ENCODE measurements at regions not wholly inside any gene's neighbourhood (a gene's known extent, or its start where the extent isn't known, plus 50 kb on each side); places are given as distances from the start of the nearest gene placed in this dataset.

- peaks cover 0 to under 1% of the 10 kb centered on the region in 2 donors for H3K36me3 Mint-ChIP-seq
- intact Hi-C loops (cut with micrococcal nuclease) = no loop called here
- H3K9me3 Mint-ChIP-seq = peaks cover 0 to 18% (median 6%) of the 10 kb centered on the region in 8 donors
These were observed 127.1 kb downstream of the DSC3 start for GRCh38 chr18:30915336-30915988.

GRCh38 chr18:30908381-30908780 is 134.2 kb downstream of the DSC3 start:
- peaks cover 0 to 3% of the 10 kb centered on the region in 2 donors for H3K36me3 Mint-ChIP-seq
- no peaks in the 10 kb centered on the region for H3K4me1 Mint-ChIP-seq
- CTCF ChIA-PET (ENCODE audit: partially characterized antibody) = no interaction called here
- H3K9me3 Mint-ChIP-seq = peaks cover 2 to 19% (median 7%) of the 10 kb centered on the region in 8 donors
- Histone ChIP-seq H3K27me3 (ENCODE audit: insufficient read depth, low read length) (no peaks in the 10 kb centered on the region), H3K27ac (ENCODE audit: low read depth, low read length) (no peak overlapping the region), H3K36me3 (ENCODE audit: insufficient read depth, low read length) (no peaks in the 10 kb centered on the region), H3K4me3 (ENCODE audit: low read length in 2 of 2) (no peak overlapping the region), H3K9me3 (ENCODE audit: control insufficient read depth in 1 of 2, low read length in 2 of 2) (no peaks in the 10 kb centered on the region), H3K4me1 (ENCODE audit: insufficient read depth, low read length) (no peaks in the 10 kb centered on the region)
- no peak overlapping the region for H3K4me3 Mint-ChIP-seq
- DNase-seq = no peak
- POLR2A ChIA-PET (ENCODE audit: partially characterized antibody) = no interaction called here
- H3K27me3 Mint-ChIP-seq = no peaks in the 10 kb centered on the region
- no peak overlapping the region for H3K27ac Mint-ChIP-seq
- intact Hi-C loops (cut with micrococcal nuclease) = no loop called here

More at GRCh38 chr18:30915336-30915988, 127.1 kb downstream of the DSC3 start:
- no peaks in the 10 kb centered on the region for H3K4me1 Mint-ChIP-seq
- no peaks in the 10 kb centered on the region for H3K27me3 Mint-ChIP-seq
- CTCF ChIA-PET (ENCODE audit: partially characterized antibody) = no interaction called here
- POLR2A ChIA-PET (ENCODE audit: partially characterized antibody) = no interaction called here
- H3K27ac Mint-ChIP-seq = no peak overlapping the region
- Histone ChIP-seq H3K27me3 (ENCODE audit: insufficient read depth, low read length) (no peaks in the 10 kb centered on the region), H3K36me3 (ENCODE audit: insufficient read depth, low read length) (no peaks in the 10 kb centered on the region), H3K4me1 (ENCODE audit: insufficient read depth, low read length) (no peaks in the 10 kb centered on the region), H3K9me3 (ENCODE audit: control insufficient read depth in 1 of 2, low read length in 2 of 2) (no peaks in the 10 kb centered on the region), H3K4me3 (ENCODE audit: low read length in 2 of 2) (no peak overlapping the region), H3K27ac (ENCODE audit: low read depth, low read length) (no peak overlapping the region)
- DNase-seq = no peak
- no peak overlapping the region for H3K4me3 Mint-ChIP-seq

- Histone ChIP-seq H3K36me3 (ENCODE audit: insufficient read depth, low read length) (no peaks in the 10 kb centered on the region), H3K4me3 (ENCODE audit: low read length in 2 of 2) (no peak overlapping the region), H3K27ac (ENCODE audit: low read depth, low read length) (no peak overlapping the region), H3K9me3 (ENCODE audit: control insufficient read depth in 1 of 2, low read length in 2 of 2) (no peaks in the 10 kb centered on the region), H3K4me1 (ENCODE audit: insufficient read depth, low read length) (no peaks in the 10 kb centered on the region), H3K27me3 (ENCODE audit: insufficient read depth, low read length) (no peaks in the 10 kb centered on the region)
- Mint-ChIP-seq H3K4me3 (no peak overlapping the region), H3K27ac (no peak overlapping the region), H3K4me1 (no peaks in the 10 kb centered on the region), H3K9me3 (peaks cover 0 to 17% (median 9%) of the 10 kb centered on the region in 8 donors), H3K36me3 (no peaks in the 10 kb centered on the region), H3K27me3 (no peaks in the 10 kb centered on the region)
- CTCF ChIA-PET (ENCODE audit: partially characterized antibody) = no interaction called here
- POLR2A ChIA-PET (ENCODE audit: partially characterized antibody) = no interaction called here
- DNase-seq = no peak
- intact Hi-C loops (cut with micrococcal nuclease) = no loop called here
These were observed 139.0 kb downstream of the DSC3 start for GRCh38 chr18:30903566-30903965.

- intact Hi-C loops (cut with micrococcal nuclease) = no loop called here
- H3K4me3 Mint-ChIP-seq = no peak overlapping the region
- Histone ChIP-seq H3K4me1 (ENCODE audit: insufficient read depth, low read length) (no peaks in the 10 kb centered on the region), H3K27me3 (ENCODE audit: insufficient read depth, low read length) (no peaks in the 10 kb centered on the region), H3K27ac (ENCODE audit: low read depth, low read length) (no peak overlapping the region), H3K9me3 (ENCODE audit: control insufficient read depth in 1 of 2, low read length in 2 of 2) (no peaks in the 10 kb centered on the region), H3K4me3 (ENCODE audit: low read length in 2 of 2) (no peak overlapping the region), H3K36me3 (ENCODE audit: insufficient read depth, low read length) (no peaks in the 10 kb centered on the region)
- H3K27ac Mint-ChIP-seq = no peak overlapping the region
- H3K9me3 Mint-ChIP-seq = peaks cover 0 to 14% (median 5%) of the 10 kb centered on the region in 8 donors
- ChIA-PET CTCF (ENCODE audit: partially characterized antibody) (no interaction called here), POLR2A (ENCODE audit: partially characterized antibody) (no interaction called here)
- no peak for DNase-seq
- no peaks in the 10 kb centered on the region for H3K36me3 Mint-ChIP-seq
- no peaks in the 10 kb centered on the region for H3K4me1 Mint-ChIP-seq
- no peaks in the 10 kb centered on the region for H3K27me3 Mint-ChIP-seq
These were observed 152.8 kb downstream of the DSC3 start for GRCh38 chr18:30889519-30890301.

DNA sequence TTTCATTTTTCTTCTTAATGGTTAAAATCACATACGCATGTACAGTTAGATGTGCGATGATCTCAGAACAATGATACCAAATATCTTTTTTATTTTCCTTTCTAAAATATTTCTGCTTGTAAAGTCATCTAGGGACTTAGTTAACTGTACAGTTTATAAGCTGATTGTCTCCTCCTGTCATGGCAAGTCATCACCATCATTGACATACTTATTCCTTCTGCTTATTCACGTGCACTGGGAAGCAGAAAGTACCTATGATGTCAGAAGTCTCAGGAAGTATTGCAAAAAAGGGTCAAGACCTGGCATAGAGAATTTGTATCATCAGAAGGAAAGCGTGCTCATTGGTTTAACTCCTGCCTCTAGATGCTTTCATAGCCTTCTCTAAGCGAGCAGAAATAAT is 154.2 kb downstream of the DSC3 start:
- POLR2A ChIA-PET (ENCODE audit: partially characterized antibody) = no interaction called here
- Histone ChIP-seq H3K4me3 (ENCODE audit: low read length in 2 of 2) (no peak overlapping the region), H3K27me3 (ENCODE audit: insufficient read depth, low read length) (no peaks in the 10 kb centered on the region), H3K9me3 (ENCODE audit: control insufficient read depth in 1 of 2, low read length in 2 of 2) (no peaks in the 10 kb centered on the region), H3K27ac (ENCODE audit: low read depth, low read length) (no peak overlapping the region), H3K36me3 (ENCODE audit: insufficient read depth, low read length) (no peaks in the 10 kb centered on the region), H3K4me1 (ENCODE audit: insufficient read depth, low read length) (no peaks in the 10 kb centered on the region)
- DNase-seq = no peak
- H3K36me3 Mint-ChIP-seq = no peaks in the 10 kb centered on the region
- CTCF ChIA-PET (ENCODE audit: partially characterized antibody) = no interaction called here
- H3K27me3 Mint-ChIP-seq = no peaks in the 10 kb centered on the region
- no peak overlapping the region for H3K4me3 Mint-ChIP-seq
- H3K9me3 Mint-ChIP-seq = peaks cover 0 to 14% (median 5%) of the 10 kb centered on the region in 8 donors
- no peaks in the 10 kb centered on the region for H3K4me1 Mint-ChIP-seq
- H3K27ac Mint-ChIP-seq = no peak overlapping the region
- intact Hi-C loops (cut with micrococcal nuclease) = no loop called here

DNA sequence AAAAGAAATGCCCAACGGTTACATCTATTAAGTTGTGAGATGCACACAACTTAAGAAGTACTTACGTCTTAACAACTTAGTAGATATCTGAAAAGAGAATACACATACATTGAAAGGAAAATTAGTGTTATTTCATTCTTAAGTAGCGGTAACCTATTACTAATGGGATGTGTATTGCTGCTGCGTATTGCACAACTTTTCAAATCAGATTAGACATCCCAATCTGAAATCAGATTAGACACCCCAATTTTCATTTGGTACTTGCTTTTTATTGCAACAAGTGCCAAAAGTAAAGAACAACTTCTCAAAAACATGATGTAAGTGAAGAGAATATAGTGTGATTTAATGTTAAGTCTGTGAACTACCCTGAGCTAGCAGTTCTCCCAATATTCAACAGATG is 155.5 kb downstream of the DSC3 start:
- CTCF ChIA-PET (ENCODE audit: partially characterized antibody) = no interaction called here
- Mint-ChIP-seq H3K36me3 (no peaks in the 10 kb centered on the region), H3K9me3 (peaks cover 2 to 18% (median 8%) of the 10 kb centered on the region in 8 donors), H3K4me1 (no peaks in the 10 kb centered on the region), H3K4me3 (no peak overlapping the region), H3K27ac (no peak overlapping the region), H3K27me3 (no peaks in the 10 kb centered on the region)
- Histone ChIP-seq H3K4me3 (ENCODE audit: low read length in 2 of 2) (no peak overlapping the region), H3K27ac (ENCODE audit: low read depth, low read length) (no peak overlapping the region), H3K27me3 (ENCODE audit: insufficient read depth, low read length) (no peaks in the 10 kb centered on the region), H3K4me1 (ENCODE audit: insufficient read depth, low read length) (no peaks in the 10 kb centered on the region), H3K9me3 (ENCODE audit: control insufficient read depth in 1 of 2, low read length in 2 of 2) (no peaks in the 10 kb centered on the region), H3K36me3 (ENCODE audit: insufficient read depth, low read length) (no peaks in the 10 kb centered on the region)
- POLR2A ChIA-PET (ENCODE audit: partially characterized antibody) = no interaction called here
- no peak for DNase-seq
- intact Hi-C loops (cut with micrococcal nuclease) = no loop called here

GRCh38 chr18:30870466-30870865 is 172.1 kb downstream of the DSC3 start:
- intact Hi-C loops (cut with micrococcal nuclease) = no loop called here
- Histone ChIP-seq H3K9me3 (ENCODE audit: control insufficient read depth in 1 of 2, low read length in 2 of 2) (no peaks in the 10 kb centered on the region), H3K27ac (ENCODE audit: low read depth, low read length) (no peak overlapping the region), H3K4me1 (ENCODE audit: insufficient read depth, low read length) (no peaks in the 10 kb centered on the region), H3K36me3 (ENCODE audit: insufficient read depth, low read length) (no peaks in the 10 kb centered on the region), H3K27me3 (ENCODE audit: insufficient read depth, low read length) (no peaks in the 10 kb centered on the region), H3K4me3 (ENCODE audit: low read length in 2 of 2) (no peak overlapping the region)
- ChIA-PET POLR2A (ENCODE audit: partially characterized antibody) (no interaction called here), CTCF (ENCODE audit: partially characterized antibody) (no interaction called here)
- Mint-ChIP-seq H3K9me3 (peaks cover 0 to 19% (median 8%) of the 10 kb centered on the region in 8 donors), H3K4me3 (no peak overlapping the region), H3K27ac (no peak overlapping the region), H3K36me3 (no peaks in the 10 kb centered on the region), H3K27me3 (no peaks in the 10 kb centered on the region), H3K4me1 (no peaks in the 10 kb centered on the region)
- DNase-seq = no peak

Measured in CD4-positive, alpha-beta memory T cell (primary cell).